ENCODE measurements at regions not wholly inside any gene's neighbourhood (a gene's known extent, or its start where the extent isn't known, plus 50 kb on each side); places are given as distances from the start of the nearest gene placed in this dataset.

- H3K36me3 ChIP-seq (ENCODE audit: control insufficient read depth in 4 of 4, insufficient read depth in 4 of 4, low read length in 4 of 4), result no peaks in the 10 kb centered on the region
- H3K27ac ChIP-seq (ENCODE audit: low read depth in 1 of 2, low read length in 1 of 2), result no peak overlapping the region
- no peak for TF ChIP-seq CTCF (IDR thresholded peaks at IDR 0.05; ENCODE audit: control extremely low read depth, extremely low read depth)
- 70 to 83% methylated on average over 6 of the region's 6 CpGs for WGBS, 2 donors
- no peak for DNase-seq
- no peaks in the 10 kb centered on the region for H3K9me3 ChIP-seq (ENCODE audit: control insufficient read depth in 4 of 4, insufficient read depth in 3 of 4, low read length in 3 of 4)
- H3K27me3 ChIP-seq (ENCODE audit: control insufficient read depth in 3 of 3, insufficient read depth in 3 of 3, low read length in 2 of 3), result no peaks in the 10 kb centered on the region
- no peak for ATAC-seq (ENCODE audit: insufficient read depth, low FRiP score)
- no peak overlapping the region for H3K9ac ChIP-seq (ENCODE audit: insufficient read depth in 1 of 2, low read length in 2 of 2)
- no peak overlapping the region for H3K4me3 ChIP-seq
- H3K4me1 ChIP-seq (ENCODE audit: control insufficient read depth in 5 of 5, insufficient read depth in 5 of 5, low read length in 5 of 5), result no peaks in the 10 kb centered on the region
These were observed 673.4 kb upstream of the CBLB start for GRCh38 chr3:106542101-106542769.

GRCh38 chr3:106552351-106553043, 683.7 kb upstream of the CBLB start:
- DNase-seq (no peak), ATAC-seq (ENCODE audit: insufficient read depth, low FRiP score) (no peak)
- H3K27ac ChIP-seq (ENCODE audit: low read depth in 1 of 2, low read length in 1 of 2), result no peak overlapping the region
- no peak overlapping the region for H3K9ac ChIP-seq (ENCODE audit: insufficient read depth in 1 of 2, low read length in 2 of 2)
- H3K27me3 ChIP-seq (ENCODE audit: control insufficient read depth in 3 of 3, insufficient read depth in 3 of 3, low read length in 2 of 3), result no peaks in the 10 kb centered on the region
- H3K4me1 ChIP-seq (ENCODE audit: control insufficient read depth in 5 of 5, insufficient read depth in 5 of 5, low read length in 5 of 5), result peaks cover 0 to 6% (median 0%) of the 10 kb centered on the region in 5 donors
- no peaks in the 10 kb centered on the region for H3K36me3 ChIP-seq (ENCODE audit: control insufficient read depth in 4 of 4, insufficient read depth in 4 of 4, low read length in 4 of 4)
- no peak overlapping the region for H3K4me3 ChIP-seq
- TF ChIP-seq CTCF (IDR thresholded peaks at IDR 0.05; ENCODE audit: control extremely low read depth, extremely low read depth), result no peak
- H3K9me3 ChIP-seq (ENCODE audit: control insufficient read depth in 4 of 4, insufficient read depth in 3 of 4, low read length in 3 of 4), result peaks cover 0 to 2% (median 0%) of the 10 kb centered on the region in 4 donors
- WGBS, 2 donors, result 88 to 92% methylated on average over 4 of the region's 4 CpGs

GRCh38 chr3:106560451-106560966, 691.7 kb upstream of the CBLB start:
- no peak overlapping the region for H3K27ac ChIP-seq (ENCODE audit: low read depth in 1 of 2, low read length in 1 of 2)
- ATAC-seq (ENCODE audit: insufficient read depth, low FRiP score) (no peak), DNase-seq (no peak)
- no peaks in the 10 kb centered on the region for H3K4me1 ChIP-seq (ENCODE audit: control insufficient read depth in 5 of 5, insufficient read depth in 5 of 5, low read length in 5 of 5)
- peaks cover 0 to 2% (median 0%) of the 10 kb centered on the region in 4 donors for H3K9me3 ChIP-seq (ENCODE audit: control insufficient read depth in 4 of 4, insufficient read depth in 3 of 4, low read length in 3 of 4)
- TF ChIP-seq CTCF (IDR thresholded peaks at IDR 0.05; ENCODE audit: control extremely low read depth, extremely low read depth), result no peak
- H3K27me3 ChIP-seq (ENCODE audit: control insufficient read depth in 3 of 3, insufficient read depth in 3 of 3, low read length in 2 of 3), result no peaks in the 10 kb centered on the region
- no peak overlapping the region for H3K9ac ChIP-seq (ENCODE audit: insufficient read depth in 1 of 2, low read length in 2 of 2)
- WGBS, 2 donors, result 83 to 84% methylated on average over 3 of the region's 3 CpGs
- H3K4me3 ChIP-seq, result no peak overlapping the region
- H3K36me3 ChIP-seq (ENCODE audit: control insufficient read depth in 4 of 4, insufficient read depth in 4 of 4, low read length in 4 of 4), result no peaks in the 10 kb centered on the region
